K562 (cell line): ENCODE measurements at regions not wholly inside any gene's neighbourhood (a gene's known extent, or its start where the extent isn't known, plus 50 kb on each side); places are given as distances from the start of the nearest gene placed in this dataset.

Experiments
- DPF2 ChIP-seq: fragments of 450-650 bp; IDR thresholded peaks from 2 replicates; pipeline ENCODE4 v1.6.1; 2016
- POLR2A ChIP-seq: fragments of 450-650 bp; conservative IDR thresholded peaks from 2 replicates; pipeline ENCODE4 v1.6.1; 2016

DNA sequence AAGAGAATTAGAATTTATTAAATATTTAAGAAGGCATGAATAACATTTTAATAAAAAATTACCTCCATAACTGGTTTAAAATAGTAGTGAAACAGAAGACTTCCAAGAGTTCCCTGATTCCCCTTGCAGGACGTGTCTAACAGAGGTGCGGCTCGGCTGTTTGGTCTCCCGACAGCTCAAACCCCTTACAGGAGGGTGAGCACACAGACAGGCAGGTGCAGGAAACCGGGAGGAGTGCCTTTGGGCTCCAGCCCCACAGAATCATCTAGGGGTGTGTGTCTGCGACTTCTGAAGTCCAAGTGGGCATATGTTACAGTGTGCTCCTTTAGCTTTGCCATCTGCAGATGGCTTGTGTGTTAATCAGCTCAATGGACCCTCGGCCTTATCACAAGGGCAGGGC, 88.1 kb upstream of the CCSER1 start:
- TF ChIP-seq POLR2A (no peak), DPF2 (no peak)
